GM21723 (cell line): ENCODE measurements at regions not wholly inside any gene's neighbourhood (a gene's known extent, or its start where the extent isn't known, plus 50 kb on each side); places are given as distances from the start of the nearest gene placed in this dataset.
"Not testable (repeated sequence)": the region's sequence is repeated elsewhere in the genome, so short reads cannot be mapped to it uniquely, and the experiment has no call there.

Source experiments
- ATAC-seq: cut with Tn5 transposase; IDR thresholded peaks from one replicate; pipeline ENCODE4 v1.9.1; 2021; ENCODE audit warnings: mild to moderate bottlenecking, moderate library complexity; ENCODE audit not compliant: unreplicated experiment

DNA sequence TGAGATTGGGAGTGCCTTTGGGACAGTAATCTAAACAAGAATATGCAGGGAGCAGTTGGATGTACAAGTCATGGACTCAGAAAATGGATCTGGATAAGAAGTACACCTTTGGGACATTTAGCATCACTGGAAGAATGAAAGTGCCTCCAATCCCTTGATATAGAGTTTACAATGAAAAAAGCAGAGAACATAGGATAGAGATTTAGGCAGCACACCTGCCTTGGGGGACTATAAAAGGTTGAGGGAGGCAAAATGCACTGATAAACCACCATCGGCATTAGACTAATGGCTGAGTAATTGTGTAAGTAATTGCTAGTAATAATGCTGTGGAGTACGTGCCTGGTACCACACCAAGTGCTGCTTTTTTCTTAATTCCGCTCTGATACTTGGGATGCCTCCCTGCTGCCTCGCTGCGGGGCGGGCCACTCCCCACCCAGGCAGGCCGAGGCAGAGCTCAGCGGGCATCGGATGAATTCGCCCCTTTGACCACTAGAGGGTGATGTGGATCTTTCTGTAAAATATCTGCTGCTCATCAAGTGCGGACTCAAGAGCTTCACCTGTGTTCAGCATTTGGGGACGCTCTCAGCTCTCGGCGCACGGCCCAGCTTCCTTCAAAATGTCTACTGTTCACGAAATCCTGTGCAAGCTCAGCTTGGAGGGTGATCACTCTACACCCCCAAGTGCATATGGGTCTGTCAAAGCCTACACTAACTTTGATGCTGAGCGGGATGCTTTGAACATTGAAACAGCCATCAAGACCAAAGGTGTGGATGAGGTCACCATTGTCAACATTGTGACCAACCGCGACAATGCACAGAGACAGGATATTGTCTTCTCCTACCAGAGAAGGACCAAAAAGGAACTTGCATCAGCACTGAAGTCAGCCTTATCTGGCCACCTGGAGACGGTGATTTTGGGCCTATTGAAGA is 99.9 kb downstream of the ANKRD18B start:
- no peak for ATAC-seq

DNA sequence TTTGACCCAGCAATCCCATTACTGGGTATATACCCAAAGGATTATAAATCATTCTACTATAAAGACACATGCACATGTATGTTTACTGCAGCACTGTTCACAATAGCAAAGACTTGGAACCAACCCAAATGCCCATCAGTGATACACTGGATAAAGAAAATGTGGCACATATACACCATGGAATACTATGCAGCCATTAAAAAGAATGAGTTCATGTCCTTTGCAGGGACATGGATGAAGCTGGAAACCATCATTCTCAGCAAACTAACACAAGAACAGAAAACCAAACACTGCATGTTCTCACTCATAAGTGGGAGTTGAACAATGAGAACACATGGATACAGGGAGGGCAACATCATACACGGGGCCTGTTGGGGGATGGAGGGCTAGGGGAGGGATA is 104.3 kb downstream of the ANKRD18B start:
- ATAC-seq: not testable (repeated sequence)

DNA sequence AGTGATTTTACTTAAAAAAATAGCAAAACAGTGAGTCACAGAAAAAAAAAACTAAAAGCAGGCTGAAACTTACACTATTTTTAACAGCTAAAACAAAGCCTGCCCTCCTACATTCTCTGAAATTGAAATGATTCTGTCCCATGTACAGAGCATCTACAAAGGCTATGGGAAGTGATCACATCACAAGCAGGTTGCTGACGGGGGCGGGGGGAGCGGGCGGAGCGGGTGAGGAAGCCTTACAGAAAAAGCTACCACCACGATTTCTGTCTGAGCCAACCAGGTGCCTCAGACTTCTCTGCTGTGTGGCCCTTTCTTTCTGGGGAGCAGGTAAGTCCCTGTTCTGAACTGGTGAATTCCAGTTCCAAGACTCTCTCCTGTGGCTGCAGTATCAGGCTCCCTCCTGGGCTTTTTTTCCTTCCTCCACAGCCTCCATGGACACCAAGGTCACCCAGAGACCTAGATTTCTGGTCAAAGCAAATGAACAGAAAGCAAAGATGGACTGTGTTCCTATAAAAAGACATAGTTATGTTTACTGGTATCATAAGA is 104.9 kb downstream of the ANKRD18B start:
- ATAC-seq: no peak

DNA sequence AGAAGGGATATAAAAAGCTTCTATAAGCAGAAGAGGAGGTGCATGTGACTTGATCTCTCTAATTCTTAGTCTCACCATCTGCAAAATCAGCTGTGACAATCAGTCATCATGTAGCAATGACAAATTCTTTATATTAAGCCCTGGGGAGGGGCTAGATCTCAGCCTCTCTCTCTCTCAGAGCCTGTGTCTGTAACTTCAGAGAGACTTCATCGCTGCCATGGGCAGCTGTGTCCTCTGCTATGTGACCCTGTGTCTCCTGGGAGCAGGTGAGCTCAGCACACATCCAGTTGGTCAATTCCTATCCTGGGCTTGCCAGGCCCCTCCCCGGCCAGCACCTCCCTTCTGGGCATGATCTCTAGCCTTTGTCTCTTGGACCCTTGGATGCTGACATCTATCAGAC is 109.6 kb downstream of the ANKRD18B start:
- no peak for ATAC-seq

DNA sequence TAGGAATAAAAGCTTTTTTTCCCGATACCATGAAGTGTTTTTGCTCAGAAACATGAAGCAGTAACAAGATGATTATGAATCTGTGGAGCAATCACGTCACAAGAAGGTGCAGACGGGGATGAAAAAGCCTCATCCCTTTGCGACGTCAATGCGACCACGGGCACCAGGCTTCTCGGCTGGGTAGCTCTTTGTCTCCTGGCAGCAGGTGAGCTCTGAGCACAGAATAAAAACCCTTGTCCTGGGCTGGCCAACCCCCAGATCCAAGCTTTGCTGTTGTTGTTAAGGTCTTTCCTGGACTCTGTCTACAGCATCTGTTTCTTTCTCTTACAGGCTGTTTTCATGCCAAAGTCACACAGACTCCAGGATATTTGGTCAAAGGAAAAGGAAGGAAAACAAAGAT is 113.8 kb downstream of the ANKRD18B start:
- ATAC-seq: no peak

DNA sequence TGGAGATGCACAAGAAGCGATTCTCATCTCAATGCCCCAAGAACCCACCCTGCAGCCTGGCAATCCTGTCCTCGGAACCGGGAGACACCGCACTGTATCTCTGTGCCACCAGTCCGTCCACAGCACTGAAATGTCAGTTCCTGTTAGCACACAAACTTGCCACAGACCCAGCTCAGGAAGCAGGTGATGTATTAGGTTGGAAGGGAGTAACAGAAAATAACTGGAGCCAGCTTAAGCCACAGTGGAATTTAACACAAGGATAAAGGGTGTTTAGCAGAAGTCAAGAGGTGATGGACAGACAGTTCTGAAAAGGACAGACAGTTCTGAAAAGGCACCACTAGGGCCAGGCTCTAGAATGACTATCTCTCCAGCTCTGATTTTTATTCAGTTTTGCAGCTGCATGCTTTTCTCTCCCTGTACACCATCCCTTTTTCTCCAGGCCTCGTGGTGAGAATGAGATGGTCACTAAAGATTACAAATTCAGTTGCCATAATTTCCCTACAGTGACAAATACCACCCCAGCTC is 114.4 kb downstream of the ANKRD18B start:
- no peak for ATAC-seq

DNA sequence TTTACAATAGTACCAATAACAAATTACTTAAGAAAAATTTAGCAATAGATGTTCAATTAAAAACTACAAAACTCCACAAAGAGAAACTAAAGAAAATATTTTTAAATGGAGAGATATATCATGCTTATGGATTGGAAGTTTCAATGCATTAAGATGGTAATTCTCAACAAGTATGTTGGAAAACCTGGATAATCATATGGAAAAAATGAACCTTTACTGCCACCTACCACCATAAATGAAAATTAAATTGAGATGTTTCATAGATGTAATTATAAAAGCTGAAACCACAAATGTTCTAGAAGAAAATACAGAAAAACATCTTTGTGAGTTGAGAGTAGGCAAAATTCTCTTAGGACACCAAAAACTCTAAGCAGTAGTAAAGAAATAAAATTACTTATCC is 121.7 kb downstream of the ANKRD18B start:
- ATAC-seq: no peak

DNA sequence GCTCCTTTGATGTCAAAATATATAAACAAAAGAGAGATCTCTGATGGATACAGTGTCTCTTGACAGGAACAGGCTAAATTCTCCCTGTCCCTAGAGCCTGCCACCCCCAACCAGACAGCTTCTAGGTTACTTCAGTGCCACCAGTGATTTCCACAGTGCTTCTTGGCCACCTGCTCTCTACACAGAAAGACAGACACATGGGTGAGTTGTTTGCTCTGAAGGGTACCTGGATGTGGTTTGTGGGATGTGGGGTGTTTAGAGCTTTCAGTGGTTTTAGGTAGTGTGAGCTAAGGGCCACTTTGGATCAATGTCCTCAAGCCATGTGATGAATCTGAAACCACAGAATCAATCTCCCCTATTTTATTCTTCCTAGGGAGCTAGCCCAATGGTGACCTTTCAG is 125.4 kb downstream of the ANKRD18B start:
- no peak for ATAC-seq

DNA sequence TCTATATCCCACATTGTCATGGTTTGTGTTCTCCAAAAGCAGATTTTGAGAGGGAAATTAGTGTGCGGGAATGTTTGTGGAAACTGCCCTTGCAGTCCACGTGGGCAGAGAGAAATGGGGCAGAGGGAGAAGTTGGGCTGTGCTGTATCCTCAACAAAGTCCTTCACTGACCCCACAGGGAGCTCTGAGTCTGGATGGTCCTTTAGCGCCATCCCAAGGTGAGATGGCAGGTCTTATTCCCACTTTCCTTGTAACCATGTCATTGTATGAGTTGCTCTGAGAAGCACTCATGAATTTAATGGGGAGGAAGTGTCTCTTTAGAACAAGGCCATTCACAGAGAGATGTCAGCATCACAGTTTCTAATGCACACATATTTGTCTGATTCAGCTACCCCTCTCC is 127.1 kb downstream of the ANKRD18B start:
- no peak for ATAC-seq

DNA sequence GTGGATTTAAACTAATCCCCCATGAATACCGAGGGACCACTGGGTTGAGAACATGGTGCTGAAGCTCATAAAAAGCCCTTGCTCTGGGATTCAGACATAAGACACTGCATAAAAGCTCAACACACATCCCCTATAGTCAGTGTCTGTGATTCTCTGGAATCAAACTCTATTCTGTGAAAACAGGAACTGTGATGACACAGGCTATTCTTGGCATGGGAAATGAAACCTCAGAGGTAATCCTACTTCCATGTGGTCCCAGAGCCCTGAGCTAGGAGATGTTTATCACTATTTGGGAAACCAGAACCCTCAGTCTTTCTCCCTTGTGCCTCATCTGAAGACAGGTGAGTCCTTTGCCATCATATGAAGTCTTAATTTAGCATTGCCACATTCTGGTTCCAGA is 135.4 kb upstream of the PRSS3 start:
- no peak for ATAC-seq

DNA sequence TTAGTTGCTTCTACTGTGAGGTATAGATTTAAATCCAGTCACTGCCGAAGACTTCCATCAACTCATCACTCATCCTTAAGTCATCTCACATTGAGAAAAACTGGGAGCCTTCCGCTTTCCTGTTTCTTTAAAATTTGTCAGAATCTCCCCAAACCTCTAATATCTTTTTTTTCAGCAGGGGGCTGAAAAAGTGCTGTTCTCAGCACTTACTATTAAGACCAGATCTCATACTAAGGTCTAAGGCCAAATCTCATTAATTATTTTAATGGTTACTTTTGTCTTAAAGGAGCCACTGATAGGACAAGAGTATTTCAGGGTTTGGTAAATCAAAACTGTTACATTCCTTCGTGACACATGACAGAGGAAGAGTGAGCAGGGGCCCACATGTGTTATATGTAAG is 134.6 kb upstream of the PRSS3 start:
- no peak for ATAC-seq

DNA sequence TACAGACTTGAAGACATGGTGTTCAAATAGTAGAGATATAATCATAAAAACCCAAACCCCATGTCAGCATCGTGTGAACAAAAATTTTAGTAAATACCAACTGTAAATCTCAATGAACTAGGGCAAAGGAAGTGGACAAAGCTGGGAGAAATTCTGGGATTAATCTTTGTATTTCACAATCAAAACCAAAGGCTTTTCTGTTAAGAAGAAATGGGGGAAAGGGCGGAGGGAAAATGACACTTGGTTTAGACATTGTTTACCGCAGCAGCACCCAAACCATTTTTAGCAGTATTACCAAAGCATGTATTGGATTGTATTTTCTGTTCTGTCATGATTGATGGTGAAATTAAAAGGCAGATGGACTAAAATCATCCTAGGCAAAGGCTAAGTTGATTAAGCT is 134.2 kb upstream of the PRSS3 start:
- ATAC-seq: no peak

DNA sequence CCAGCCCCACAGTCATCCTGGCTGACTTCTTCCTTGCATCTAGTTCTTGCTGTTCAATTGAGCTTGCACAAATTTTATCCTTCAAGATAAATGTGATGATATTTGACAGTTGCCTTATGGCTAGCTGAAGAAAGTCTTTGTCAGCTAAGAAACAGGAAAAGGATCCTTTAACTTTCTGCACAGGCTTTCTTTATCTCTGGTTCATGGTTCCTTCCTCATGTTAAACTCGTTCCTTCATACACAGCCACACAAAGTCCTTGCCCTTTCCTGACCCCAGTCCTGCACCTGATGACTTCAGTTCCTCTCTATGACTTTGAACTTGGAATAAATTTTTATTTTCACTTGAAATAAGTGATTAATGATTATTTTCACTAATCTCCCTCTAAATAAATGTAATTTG is 132.5 kb upstream of the PRSS3 start:
- ATAC-seq: no peak

DNA sequence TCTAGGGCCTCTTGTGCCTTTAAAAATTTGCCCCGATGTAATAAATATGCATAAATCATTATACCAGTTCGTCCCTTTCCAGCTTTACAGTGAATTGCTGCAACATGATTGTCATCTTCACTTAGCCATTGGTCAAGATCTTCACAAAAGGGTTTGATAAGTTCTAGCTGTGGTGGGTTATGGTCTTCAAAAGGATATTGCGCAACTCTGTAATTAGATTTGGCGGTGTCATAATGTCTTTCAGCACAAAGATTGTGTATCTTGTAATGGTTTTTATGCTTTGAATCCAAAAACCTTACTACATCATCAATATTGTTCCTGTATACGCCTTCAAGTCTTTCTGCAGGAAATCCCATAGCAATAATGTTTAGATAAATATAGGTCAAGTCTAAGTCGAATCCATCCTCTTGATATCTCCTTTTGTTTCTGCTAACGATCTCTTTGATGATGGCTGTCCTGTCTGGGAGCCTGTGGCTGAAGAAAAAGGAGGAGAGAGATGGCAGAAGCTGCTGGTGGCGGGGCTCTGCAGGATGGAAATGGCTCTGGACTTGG is 119.1 kb upstream of the PRSS3 start:
- not testable (repeated sequence) for ATAC-seq

DNA sequence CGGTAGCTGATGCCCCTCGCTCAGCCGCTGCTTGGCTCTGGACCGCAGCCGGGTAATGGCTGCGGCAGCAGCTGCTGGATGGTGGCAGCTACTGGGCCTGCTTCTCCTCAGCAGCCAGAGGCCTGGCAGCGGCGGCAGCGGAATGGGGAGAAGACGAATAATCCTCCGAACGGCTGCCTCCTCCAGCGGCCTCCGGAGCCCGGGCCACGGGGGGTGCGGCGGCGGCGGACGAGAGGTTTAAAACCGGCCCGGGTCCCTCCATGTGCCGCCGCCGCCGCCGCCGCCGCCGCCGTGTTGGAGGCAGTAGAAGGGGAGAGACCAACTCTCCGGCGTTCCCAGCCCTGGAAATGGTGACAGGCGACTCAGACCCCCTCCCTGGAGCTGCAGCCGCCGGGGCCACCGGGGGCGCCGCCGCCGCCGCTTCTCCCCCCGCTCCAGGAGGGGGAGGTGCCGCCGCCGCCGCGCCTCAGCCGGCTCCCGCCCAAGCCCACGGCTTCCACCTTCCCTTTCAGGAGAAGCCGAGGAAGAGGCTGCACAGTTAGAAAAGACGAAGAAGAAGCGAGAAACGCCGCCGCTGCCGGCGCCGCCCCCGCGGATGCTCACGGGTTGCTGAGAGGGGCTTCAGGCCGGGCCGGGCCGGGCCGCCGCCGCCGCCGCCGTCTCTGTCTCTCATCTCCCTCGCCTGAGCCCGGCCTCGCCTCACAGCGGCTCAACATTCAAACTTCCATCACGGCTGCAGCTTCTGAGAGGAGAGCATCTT is 118.4 kb upstream of the PRSS3 start:
- ATAC-seq: peak; percentile 49

DNA sequence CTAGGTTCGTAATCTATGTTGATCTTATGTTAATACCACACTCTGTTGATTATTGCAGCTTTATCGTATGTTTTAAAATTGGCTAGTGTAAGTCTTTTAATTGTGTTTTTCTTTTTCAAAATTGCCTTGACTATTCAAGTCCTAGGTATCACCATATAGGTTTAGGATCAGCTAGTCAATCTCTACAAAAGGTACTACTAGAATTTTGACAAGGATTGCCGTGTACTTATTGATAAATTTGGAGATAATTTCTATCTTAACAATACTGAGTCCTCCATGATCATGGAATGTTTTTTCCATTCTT is 117.9 kb upstream of the PRSS3 start:
- ATAC-seq: no peak

DNA sequence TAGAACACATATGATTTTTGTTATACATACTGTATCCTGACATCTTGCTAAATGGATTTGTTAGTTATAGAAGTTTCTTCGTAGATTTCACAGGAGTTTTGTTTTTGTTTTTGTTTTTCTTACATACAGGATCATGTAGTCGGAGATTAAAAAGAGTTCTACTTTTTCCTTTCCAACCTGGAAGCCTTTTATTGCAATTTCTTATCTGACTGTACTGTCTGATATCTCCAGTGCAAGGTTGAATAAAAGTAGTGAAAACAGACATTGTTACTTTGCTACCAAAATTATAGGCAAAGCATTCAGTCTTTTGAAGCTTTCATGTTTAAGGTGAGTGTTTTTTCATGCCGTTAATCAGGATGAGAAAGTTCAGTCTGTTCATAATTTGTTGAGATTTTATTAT is 117.4 kb upstream of the PRSS3 start:
- no peak for ATAC-seq

DNA sequence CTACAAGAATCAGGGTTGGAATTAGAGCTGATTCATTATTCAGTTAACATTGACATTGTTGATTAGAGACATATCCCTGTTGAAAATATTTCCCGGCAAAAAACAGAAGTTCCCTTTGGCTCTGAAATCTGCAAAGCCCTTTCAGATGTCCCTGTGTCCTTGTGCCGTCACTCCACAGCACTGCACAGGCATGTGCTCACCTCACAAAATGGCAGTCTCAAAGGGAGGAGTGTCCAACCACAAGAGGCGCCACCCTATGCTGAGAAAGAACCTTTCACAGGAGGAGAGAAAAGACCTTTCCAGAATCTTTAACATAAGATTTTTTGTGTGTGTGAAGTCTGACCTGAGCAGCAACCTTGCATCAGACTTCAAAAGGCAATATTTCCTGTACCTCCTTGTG is 112.8 kb upstream of the PRSS3 start:
- no peak for ATAC-seq

DNA sequence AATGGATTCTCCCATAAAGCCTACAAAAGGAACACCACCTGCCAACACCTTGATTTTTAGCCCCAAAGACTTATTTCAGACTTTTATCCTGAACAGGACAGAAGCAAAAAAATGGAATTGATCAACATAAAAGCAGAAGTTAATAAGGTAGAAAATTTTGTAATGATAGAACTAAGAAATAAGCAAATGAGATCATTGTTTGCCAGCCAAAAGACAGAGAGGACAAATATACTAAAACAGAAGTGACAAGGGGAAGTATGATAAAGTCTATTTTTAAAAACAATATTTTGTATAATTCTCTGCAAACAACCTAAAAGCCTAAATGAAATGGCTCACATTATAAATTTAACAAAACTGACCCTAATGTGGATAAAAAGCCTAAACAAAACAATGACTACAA is 110.5 kb upstream of the PRSS3 start:
- ATAC-seq: no peak

DNA sequence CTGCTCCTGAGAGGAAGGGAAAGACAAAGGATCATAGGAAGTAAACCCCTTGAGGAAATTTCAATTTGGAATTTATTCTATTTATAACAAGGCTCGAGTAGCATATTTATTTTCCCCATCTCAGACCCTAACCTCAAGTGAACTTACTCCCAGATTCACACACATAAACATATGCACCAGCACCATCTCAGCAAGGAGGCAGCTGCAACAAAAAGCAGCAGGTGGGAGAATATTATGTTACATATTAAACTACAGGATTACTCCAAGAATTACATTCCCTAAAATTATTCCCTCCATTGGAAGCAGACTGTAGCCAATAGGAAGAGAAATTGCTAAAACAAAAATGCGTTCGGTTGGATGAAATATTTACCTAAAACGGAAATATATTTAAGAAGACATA is 108.4 kb upstream of the PRSS3 start:
- ATAC-seq: no peak

DNA sequence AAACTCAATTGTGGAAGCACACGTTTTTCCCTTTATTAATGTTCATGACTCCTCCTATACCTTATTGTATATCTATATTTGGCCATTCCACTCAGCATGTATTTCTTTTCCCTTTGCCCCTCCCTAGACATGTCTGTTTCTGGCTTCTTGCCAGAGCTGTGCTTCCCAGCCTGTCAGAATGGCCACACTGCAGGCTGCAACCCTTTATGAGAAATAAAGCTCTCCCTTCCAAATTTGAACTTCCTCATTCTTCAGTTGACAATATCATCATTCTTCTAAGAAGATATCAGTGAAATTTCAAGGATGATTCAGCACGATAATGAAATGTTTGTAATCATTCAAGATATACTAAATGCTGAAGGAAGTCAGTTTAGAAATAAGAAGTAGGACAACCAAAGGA is 107.6 kb upstream of the PRSS3 start:
- no peak for ATAC-seq
